ENCODE measurements at regions not wholly inside any gene's neighbourhood (a gene's known extent, or its start where the extent isn't known, plus 50 kb on each side); places are given as distances from the start of the nearest gene placed in this dataset.

- no peak overlapping the region for H3K9ac ChIP-seq (ENCODE audit: low read length)
- H3K27ac ChIP-seq (ENCODE audit: low read depth, low read length), result no peak overlapping the region
- DNase-seq (ENCODE audit: low read depth, low spot score), result no peak
- no peaks in the 10 kb centered on the region for H3K9me2 ChIP-seq (ENCODE audit: insufficient read depth)
- H3K36me3 ChIP-seq (ENCODE audit: control insufficient read depth in 1 of 2, insufficient read depth in 2 of 2, low read length in 2 of 2), result no peaks in the 10 kb centered on the region
- ChIA-PET RAD21 (ENCODE audit: low non-redundant PET in 1 of 2, low total read pairs in 2 of 2, uncharacterized antibody in 2 of 2, unreplicated experiment in 2 of 2) (interaction anchor here in 1 of 2 experiments (0.7 kb wide), 1 partner anchor 428 kb away, joined by 4 read pairs; no protein-coding TSS in a partner anchor), POLR2A (no interaction called here), CTCF (no interaction called here)
- no peaks in the 10 kb centered on the region for H3K4me1 ChIP-seq (ENCODE audit: control insufficient read depth in 1 of 2, insufficient read depth in 2 of 2, low read length in 2 of 2)
- no peaks in the 10 kb centered on the region for H3K27me3 ChIP-seq (ENCODE audit: insufficient read depth, low read length)
- TF ChIP-seq CTCF (IDR thresholded peaks at IDR 0.05 in 2 of 3, conservative IDR thresholded peaks at IDR 0.05 in 1 of 3; ENCODE audit: borderline replicate concordance in 1 of 3, insufficient read depth in 1 of 3, low read depth in 2 of 3, low read length in 2 of 3) (no peak), ZFX (IDR thresholded peaks at IDR 0.05) (no peak)
- no peak overlapping the region for H3K4me2 ChIP-seq (ENCODE audit: low read length)
- no peaks in the 10 kb centered on the region for H4K20me1 ChIP-seq (ENCODE audit: insufficient read depth)
- no peak for ATAC-seq
- H2AFZ ChIP-seq (ENCODE audit: low read depth, low read length, poor library complexity, severe bottlenecking), result no peak overlapping the region
- no peaks in the 10 kb centered on the region for H3K9me3 ChIP-seq (ENCODE audit: control insufficient read depth in 1 of 2, insufficient read depth in 1 of 2, low read depth in 1 of 2, low read length in 2 of 2)
- intact Hi-C loops (cut with micrococcal nuclease), result no loop called here
- H3K79me2 ChIP-seq (ENCODE audit: insufficient read depth, low read length), result no peaks in the 10 kb centered on the region
- BruUV-seq (replicated peaks), result no TSS peak
- H3K4me3 ChIP-seq (replicated peaks in 1 of 2; ENCODE audit: low read depth in 1 of 2, low read length in 2 of 2), result no peak overlapping the region
Measured at GRCh38 chr6:21518317-21518716, 75.2 kb upstream of the SOX4 start.

DNA sequence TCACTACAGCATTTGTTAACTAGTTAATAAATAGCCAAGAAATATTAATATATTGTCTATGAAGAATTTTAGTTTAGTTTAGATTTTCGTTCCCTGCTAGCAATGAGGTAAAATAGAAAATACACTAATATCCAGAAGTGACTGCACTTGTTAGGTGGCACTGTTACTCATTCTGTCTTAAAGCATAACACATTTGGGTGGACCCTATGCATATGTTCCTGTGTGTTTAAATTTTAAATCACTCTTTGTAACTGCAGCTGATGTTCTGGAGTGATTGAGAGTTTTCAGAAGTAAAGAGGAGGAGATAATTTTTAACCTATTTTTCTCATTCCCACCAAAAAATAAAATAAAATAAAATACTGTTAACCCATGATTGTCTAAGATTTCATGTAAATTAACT lies 73.9 kb upstream of the SOX4 start:
- intact Hi-C loops (cut with micrococcal nuclease), result no loop called here
- no peaks in the 10 kb centered on the region for H3K79me2 ChIP-seq (ENCODE audit: insufficient read depth, low read length)
- H3K36me3 ChIP-seq (ENCODE audit: control insufficient read depth in 1 of 2, insufficient read depth in 2 of 2, low read length in 2 of 2), result no peaks in the 10 kb centered on the region
- no peaks in the 10 kb centered on the region for H3K27me3 ChIP-seq (ENCODE audit: insufficient read depth, low read length)
- no TSS peak for BruUV-seq (replicated peaks)
- POLR2A ChIA-PET, result no interaction called here
- RAD21 ChIA-PET (ENCODE audit: low non-redundant PET in 1 of 2, low total read pairs in 2 of 2, uncharacterized antibody in 2 of 2, unreplicated experiment in 2 of 2), result no interaction called here
- H3K27ac ChIP-seq (ENCODE audit: low read depth, low read length), result no peak overlapping the region
- H3K4me1 ChIP-seq (ENCODE audit: control insufficient read depth in 1 of 2, insufficient read depth in 2 of 2, low read length in 2 of 2), result no peaks in the 10 kb centered on the region
- no peak overlapping the region for H3K4me2 ChIP-seq (ENCODE audit: low read length)
- H3K9me2 ChIP-seq (ENCODE audit: insufficient read depth), result no peaks in the 10 kb centered on the region
- no peak overlapping the region for H3K4me3 ChIP-seq (replicated peaks in 1 of 2; ENCODE audit: low read depth in 1 of 2, low read length in 2 of 2)
- H4K20me1 ChIP-seq (ENCODE audit: insufficient read depth), result no peaks in the 10 kb centered on the region
- no peaks in the 10 kb centered on the region for H3K9me3 ChIP-seq (ENCODE audit: control insufficient read depth in 1 of 2, insufficient read depth in 1 of 2, low read depth in 1 of 2, low read length in 2 of 2)
- H2AFZ ChIP-seq (ENCODE audit: low read depth, low read length, poor library complexity, severe bottlenecking), result no peak overlapping the region
- ATAC-seq, result no peak
- TF ChIP-seq, protein P1, sequence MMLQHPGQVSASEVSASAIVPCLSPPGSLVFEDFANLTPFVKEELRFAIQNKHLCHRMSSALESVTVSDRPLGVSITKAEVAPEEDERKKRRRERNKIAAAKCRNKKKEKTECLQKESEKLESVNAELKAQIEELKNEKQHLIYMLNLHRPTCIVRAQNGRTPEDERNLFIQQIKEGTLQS (IDR thresholded peaks at IDR 0.05), result no peak
- no peak for TF ChIP-seq SP1 (IDR thresholded peaks at IDR 0.05; ENCODE audit: low read depth)
- TF ChIP-seq SRF (IDR thresholded peaks at IDR 0.05; ENCODE audit: low read depth), result no peak
- TF ChIP-seq REST (IDR thresholded peaks at IDR 0.05; ENCODE audit: low read depth), result no peak
- TF ChIP-seq CEBPB (IDR thresholded peaks at IDR 0.05; ENCODE audit: low read depth), result no peak
- TF ChIP-seq EGR1 (IDR thresholded peaks at IDR 0.05; ENCODE audit: low read depth), result no peak
- TF ChIP-seq ZFX (IDR thresholded peaks at IDR 0.05), result no peak
- no peak for TF ChIP-seq FOSL1 (IDR thresholded peaks at IDR 0.05; ENCODE audit: low read depth)
- TF ChIP-seq SIN3A (IDR thresholded peaks at IDR 0.05; ENCODE audit: low read depth), result no peak
- TF ChIP-seq JUND (IDR thresholded peaks at IDR 0.05), result no peak
- no peak for TF ChIP-seq RAD21 (IDR thresholded peaks at IDR 0.05; ENCODE audit: low read depth)
- CTCF ChIA-PET, result no interaction called here
- DNase-seq (ENCODE audit: low read depth, low spot score), result no peak
- no peak overlapping the region for H3K9ac ChIP-seq (ENCODE audit: low read length)

Measured in HCT116 (cell line).